Pulmonary artery endothelial cell (primary cell): ENCODE measurements at regions not wholly inside any gene's neighbourhood (a gene's known extent, or its start where the extent isn't known, plus 50 kb on each side); places are given as distances from the start of the nearest gene placed in this dataset.
A peak's percentile ranks its signal among the peaks of the same experiment; 100 is the strongest.
"Not testable (repeated sequence)": the region's sequence is repeated elsewhere in the genome, so short reads cannot be mapped to it uniquely, and the experiment has no call there.

Experiments
- DNase-seq: peaks from one replicate; pipeline ENCODE4 v3.0.0-alpha.2; 2011; ENCODE audit warnings: low read depth, low spot score

DNA sequence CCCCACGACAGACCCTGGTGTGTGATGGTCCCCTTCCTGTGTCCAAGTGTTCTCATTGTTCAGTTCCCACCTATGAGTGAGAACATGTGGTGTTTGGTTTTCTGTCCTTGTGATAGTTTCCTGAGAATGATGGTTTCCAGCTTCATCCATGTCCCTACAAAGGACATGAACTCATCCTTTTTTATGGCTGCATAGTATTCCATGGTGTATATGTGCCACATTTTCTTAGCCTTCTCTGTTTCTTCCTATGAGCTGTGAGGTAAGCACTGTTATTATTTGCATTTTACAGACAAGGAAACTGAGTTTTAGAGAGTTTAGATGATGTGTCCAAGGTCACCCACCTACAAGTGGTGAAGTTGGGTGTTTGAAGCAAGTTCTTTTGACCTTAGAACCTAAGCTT, 51.1 kb upstream of the BNC1 start:
- not testable (repeated sequence) for DNase-seq

DNA sequence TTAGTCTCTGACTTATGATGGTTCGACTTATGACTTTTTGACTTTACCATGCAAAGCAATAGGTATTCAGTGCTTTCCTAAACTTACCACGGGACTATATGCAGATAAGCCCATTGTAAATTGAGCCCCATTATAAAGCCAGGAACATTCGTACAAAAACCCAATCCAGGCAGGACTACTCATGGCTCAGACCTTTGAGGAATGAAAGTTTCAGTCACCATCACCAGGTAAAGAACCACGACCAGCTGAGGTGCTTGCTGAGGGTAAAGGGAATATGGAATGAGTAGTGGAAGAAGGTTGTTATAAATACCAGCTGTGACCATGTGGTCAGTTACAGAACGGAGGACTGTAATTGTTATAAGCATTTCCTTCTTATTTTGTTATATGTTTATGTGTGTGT, 54.9 kb upstream of the BNC1 start:
- DNase-seq: no peak

- no peak for DNase-seq
Measured at GRCh38 chr15:83340087-83340486, 55.6 kb upstream of the BNC1 start.

- no peak for DNase-seq
Measured at GRCh38 chr15:83346342-83346741, 61.9 kb upstream of the BNC1 start.

- DNase-seq: no peak
Measured at GRCh38 chr15:83352119-83352518, 67.7 kb upstream of the BNC1 start.

DNA sequence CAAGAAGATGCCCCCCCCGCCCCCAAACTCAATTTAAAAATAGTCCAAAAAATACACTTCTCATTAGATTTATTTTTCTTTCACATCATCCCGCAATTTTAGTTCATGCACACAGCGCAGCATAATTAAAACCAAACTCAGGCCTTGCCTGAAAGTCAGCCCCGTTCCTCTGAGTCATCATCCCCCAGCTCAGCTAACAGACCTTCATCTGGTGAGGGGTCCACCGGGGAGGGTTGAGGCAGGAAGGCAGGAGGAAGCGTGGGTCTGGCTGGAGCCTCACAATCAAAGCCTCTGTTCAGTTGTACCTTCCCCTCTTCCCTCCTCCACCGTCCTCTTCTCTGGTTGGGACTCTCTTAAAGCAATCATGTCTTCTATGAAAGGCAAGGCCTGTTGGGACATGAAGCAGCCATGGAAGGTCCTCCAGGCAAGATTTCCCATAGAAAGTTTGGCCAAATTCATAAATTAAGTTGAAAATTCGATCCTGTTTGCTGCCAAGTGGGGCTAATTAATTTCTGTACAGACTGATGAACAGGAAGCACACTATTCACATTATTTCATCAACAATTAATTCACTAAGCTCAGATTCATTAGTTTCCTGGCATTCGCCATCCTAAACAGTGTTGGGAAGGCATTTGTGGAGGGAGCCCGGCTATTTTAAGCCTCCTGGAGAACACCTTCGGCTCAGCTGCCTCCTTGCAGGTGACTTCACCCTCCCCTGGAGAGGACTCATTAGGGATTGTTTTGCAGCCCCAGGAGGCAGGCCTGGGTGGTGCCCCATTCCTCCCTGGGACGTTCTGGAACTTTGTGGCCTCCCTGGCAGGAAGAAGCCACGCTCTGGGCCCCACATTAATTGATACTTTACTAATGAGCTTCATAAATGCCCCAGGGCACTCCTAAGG, 72.3 kb upstream of the BNC1 start:
- no peak for DNase-seq

DNA sequence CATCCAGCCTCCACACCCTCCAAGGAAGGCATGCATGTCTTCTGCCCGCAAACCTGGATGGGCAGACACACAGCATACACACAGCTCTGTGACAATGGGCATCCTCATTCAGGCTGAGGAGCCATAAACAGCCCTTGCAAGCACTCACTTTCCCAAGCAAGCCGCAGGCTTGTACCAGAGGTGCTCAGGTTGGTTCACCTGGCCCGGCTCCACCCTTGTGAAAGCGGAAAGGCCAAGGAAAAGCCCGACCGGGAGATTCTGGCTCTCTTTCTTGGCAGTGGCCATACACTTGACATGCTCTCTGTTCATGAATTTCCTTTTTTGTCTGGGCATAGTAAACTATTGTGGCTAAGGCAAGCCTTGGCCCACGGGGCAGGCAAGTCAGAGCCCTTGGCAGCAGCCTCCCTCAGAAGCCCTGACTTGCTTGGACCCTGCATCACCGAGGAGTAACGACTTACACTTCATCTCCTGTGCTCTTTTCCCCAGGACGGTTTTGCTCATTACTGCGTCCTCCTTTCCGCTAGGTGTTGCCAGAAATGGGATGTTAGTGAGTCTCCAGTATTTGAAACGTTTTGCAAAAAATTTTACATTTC, 74.6 kb upstream of the BNC1 start:
- DNase-seq: no peak

GRCh38 chr15:83362706-83363105, 78.2 kb upstream of the BNC1 start:
- no peak for DNase-seq

- no peak for DNase-seq
Measured at GRCh38 chr15:83364501-83364900, 80.0 kb upstream of the BNC1 start.

DNA sequence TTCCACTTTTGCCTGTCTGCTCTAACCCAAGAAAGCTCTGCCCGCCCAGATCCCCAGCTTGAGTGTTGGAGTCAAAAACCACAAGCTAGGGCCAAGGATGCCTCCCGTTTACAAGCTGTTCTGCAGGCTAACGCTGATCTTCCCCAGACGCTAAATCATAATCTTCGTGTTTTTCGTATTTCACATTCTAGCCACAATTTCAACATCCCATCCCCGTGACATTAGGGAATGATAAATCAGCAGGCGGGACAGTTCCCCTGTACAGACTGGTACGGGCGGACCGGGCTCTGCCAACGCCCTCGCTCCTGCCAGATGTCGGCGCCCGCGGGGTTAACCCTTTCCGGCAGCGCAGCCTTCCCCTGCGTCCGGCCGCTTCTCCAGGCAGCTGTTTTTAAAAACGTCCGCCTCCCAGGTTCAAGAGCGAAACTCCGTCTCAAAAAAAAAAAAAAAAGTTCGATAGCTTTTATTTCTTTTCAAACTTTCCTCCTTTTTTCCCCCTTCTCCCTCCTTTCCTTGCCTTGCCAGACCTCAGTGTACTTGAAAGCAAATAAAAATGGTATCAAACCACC, 81.0 kb upstream of the BNC1 start:
- no peak for DNase-seq

GRCh38 chr15:83372434-83372891, 74.7 kb upstream of the SH3GL3 start:
- no peak for DNase-seq

DNA sequence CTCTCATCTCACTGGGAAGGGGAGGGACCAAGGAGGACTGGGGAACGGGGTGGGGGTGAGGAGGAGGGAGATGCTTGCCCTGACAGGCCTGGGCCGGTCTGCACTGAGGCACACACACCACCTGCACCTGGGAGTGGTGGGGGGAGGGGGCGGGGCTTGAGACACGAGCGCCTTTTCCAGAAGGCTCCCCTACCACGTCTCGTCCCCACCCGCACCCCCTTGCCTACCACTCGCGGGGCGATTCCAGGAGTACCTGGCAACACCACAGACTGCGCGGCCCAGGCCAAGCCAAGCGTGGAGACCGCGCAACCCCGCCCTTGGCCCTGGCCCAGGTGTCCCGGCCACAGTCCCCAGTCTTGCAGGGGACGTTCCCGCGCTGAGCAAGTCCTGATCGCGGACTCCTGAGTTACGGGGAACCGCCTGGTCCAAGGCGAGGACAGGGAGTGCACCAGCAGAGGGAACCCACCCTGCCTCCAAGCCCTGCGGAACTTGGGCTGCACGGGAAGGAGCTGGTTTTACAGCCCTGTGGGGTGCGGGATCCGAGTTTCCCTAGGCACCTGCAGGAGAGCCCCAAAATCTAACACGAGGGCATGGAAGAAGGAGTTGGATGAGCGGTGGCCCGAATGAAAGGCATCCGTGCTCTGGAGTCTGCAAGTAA, 68.1 kb upstream of the SH3GL3 start:
- no peak for DNase-seq

GRCh38 chr15:83379579-83379959, 67.6 kb upstream of the SH3GL3 start:
- DNase-seq: no peak

DNA sequence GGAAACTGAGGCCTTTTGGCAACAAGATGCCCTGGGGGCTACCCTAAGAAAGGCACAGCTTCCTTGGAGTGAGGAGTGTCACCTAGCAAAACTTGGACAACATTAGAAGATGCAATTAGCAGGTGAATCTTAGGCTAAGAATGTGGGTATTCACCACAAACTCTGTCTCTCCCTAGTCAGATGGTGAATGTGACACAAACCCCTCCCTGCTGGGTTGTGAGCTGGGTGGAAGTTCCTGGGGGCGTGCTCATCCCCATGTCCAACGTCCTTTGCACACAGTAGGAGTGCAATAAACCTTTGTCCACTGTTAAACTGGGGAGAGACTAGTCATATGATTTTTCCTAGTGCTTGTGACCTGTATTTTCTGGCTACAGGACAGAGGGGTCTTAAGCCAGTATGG, 67.1 kb upstream of the SH3GL3 start:
- DNase-seq: no peak

DNA sequence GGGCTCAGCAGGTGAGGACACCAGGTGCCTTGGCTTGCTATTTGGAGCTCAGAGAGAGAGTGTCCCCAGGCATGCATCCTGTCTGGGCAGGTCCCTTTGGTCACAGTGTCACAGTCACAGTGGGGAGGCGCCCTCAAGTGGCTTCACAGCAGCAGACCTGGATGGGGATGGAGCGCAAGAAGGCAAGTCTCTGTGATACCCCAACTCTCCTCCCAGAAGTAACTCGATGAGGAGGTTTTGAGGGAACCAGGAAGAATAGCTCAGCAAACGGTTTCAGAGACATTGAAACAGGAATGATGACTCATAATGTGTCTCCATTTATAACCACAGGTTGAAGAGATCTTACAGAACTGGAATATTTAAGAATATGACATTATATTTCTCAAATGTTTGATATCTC, 66.5 kb upstream of the SH3GL3 start:
- peak; percentile 8 for DNase-seq

GRCh38 chr15:83383608-83384139, 63.5 kb upstream of the SH3GL3 start:
- not testable (repeated sequence) for DNase-seq

GRCh38 chr15:83396101-83396500, 51.0 kb upstream of the SH3GL3 start:
- no peak for DNase-seq
